Upper lobe of left lung (tissue), 6 donors: ENCODE measurements at regions not wholly inside any gene's neighbourhood (a gene's known extent, or its start where the extent isn't known, plus 50 kb on each side); places are given as distances from the start of the nearest gene placed in this dataset.

Source experiments
- ATAC-seq, 2 donors: fragments of 200-7000 bp; cut with Tn5 transposase; one replicate each; pipeline ENCODE4 v1.9.1; 2022; ENCODE audit warnings: mild to moderate bottlenecking in 2 of 2, moderate library complexity in 2 of 2; ENCODE audit not compliant: low FRiP score in 2 of 2
- DNase-seq, 2 donors: peaks; one replicate each; pipeline ENCODE4 v3.0.0-alpha.2; 2019 to 2020
- H3K27ac ChIP-seq, 4 donors: fragments of 200-600 bp; sonication (generic); one replicate each; pipeline ENCODE4 v1.5.1; 2016 to 2019
- H3K27me3 ChIP-seq, 4 donors: fragments of 200-600 bp; sonication (generic); one replicate each; pipeline ENCODE4 v1.5.1; 2017 to 2019
- H3K36me3 ChIP-seq, 4 donors: fragments of 200-600 bp; sonication (generic); one replicate each; pipeline ENCODE4 v1.5.1; 2016 to 2019
- H3K4me1 ChIP-seq, 4 donors: fragments of 200-600 bp; sonication (generic); one replicate each; pipeline ENCODE4 v1.5.1; 2018 to 2019
- H3K4me3 ChIP-seq, 4 donors: fragments of 200-600 bp; sonication (generic); one replicate each; pipeline ENCODE4 v1.5.1; 2017 to 2019; ENCODE audit warnings: mild to moderate bottlenecking in 2 of 4, moderate library complexity in 1 of 4
- H3K9me3 ChIP-seq, 4 donors: fragments of 200-600 bp; sonication (generic); one replicate each; pipeline ENCODE4 v1.5.1; 2018 to 2019
- CTCF ChIP-seq, 6 experiments: fragments of 450-650 bp in 4 of 6; fragments of 200-600 bp in 2 of 6; sonication (generic) in 2 of 6; IDR thresholded peaks; one replicate each; pipeline ENCODE4 v1.5.1; 2016 to 2019; ENCODE audit warnings: antibody characterized with exemption in 6 of 6
- EP300 ChIP-seq, 4 donors: sonication (generic); formaldehyde crosslinking; IDR thresholded peaks; one replicate each; pipeline ENCODE4 v1.5.1; 2017; ENCODE audit warnings: antibody characterized with exemption in 4 of 4, control low read depth in 2 of 4
- POLR2A ChIP-seq, 4 donors: fragments of 450-650 bp; IDR thresholded peaks; one replicate each; pipeline ENCODE4 v1.5.1; 2016 to 2017; ENCODE audit warnings: antibody characterized with exemption in 4 of 4, mild to moderate bottlenecking in 2 of 4
- POLR2AphosphoS5 ChIP-seq, 2 donors: sonication (generic); formaldehyde crosslinking; IDR thresholded peaks; one replicate each; pipeline ENCODE4 v1.5.1; 2017; ENCODE audit warnings: antibody characterized with exemption in 2 of 2
- WGBS, 2 donors: methylation state at CpG; one replicate each; pipeline ENCODE4 v1.1.5; 2017 to 2018; 5-methylcytosine and 5-hydroxymethylcytosine counted together
- donor health status: DM: no; HTN: no; CAD: no; lungs with moderate emphysema.
- donor health status: DM: no; HTN: yes; CAD: no; lungs with severe emphysema.

GRCh38 chr7:116340201-116340847 lies 130.0 kb downstream of the TES start:
- no peaks in the 10 kb centered on the region for H3K9me3 ChIP-seq
- no peaks in the 10 kb centered on the region for H3K36me3 ChIP-seq
- 73 to 82% methylated on average over 4 of the region's 4 CpGs for WGBS, 2 donors
- ATAC-seq, result no peak
- peak overlapping the region in 3 of 4 donors; percentile 23 to 45 (median 27) for H3K27ac ChIP-seq
- no peak overlapping the region for H3K4me3 ChIP-seq
- no peak for TF ChIP-seq POLR2AphosphoS5 (IDR thresholded peaks at IDR 0.05)
- no peak for TF ChIP-seq POLR2A (IDR thresholded peaks at IDR 0.05)
- TF ChIP-seq EP300 (IDR thresholded peaks at IDR 0.05), result no peak
- no peak for TF ChIP-seq CTCF (IDR thresholded peaks at IDR 0.05)
- no peaks in the 10 kb centered on the region for H3K27me3 ChIP-seq
- peaks cover 4 to 21% (median 10%) of the 10 kb centered on the region in 4 donors for H3K4me1 ChIP-seq
- DNase-seq, result no peak

- no peaks in the 10 kb centered on the region for H3K36me3 ChIP-seq
- DNase-seq (no peak), ATAC-seq (no peak)
- H3K27ac ChIP-seq, result no peak overlapping the region
- H3K4me3 ChIP-seq, result no peak overlapping the region
- TF ChIP-seq CTCF (IDR thresholded peaks at IDR 0.05), result peak in 1 of 6 experiments; percentile 8
- no peak for TF ChIP-seq EP300 (IDR thresholded peaks at IDR 0.05)
- WGBS, 2 donors, result 74 to 81% methylated on average over 9 of the region's 9 CpGs
- H3K9me3 ChIP-seq, result no peaks in the 10 kb centered on the region
- no peaks in the 10 kb centered on the region for H3K27me3 ChIP-seq
- H3K4me1 ChIP-seq, result peaks cover 4 to 21% (median 10%) of the 10 kb centered on the region in 4 donors
Observed at GRCh38 chr7:116340943-116341907, 130.9 kb downstream of the TES start.

- TF ChIP-seq CTCF (IDR thresholded peaks at IDR 0.05), result no peak
- H3K4me3 ChIP-seq, result no peak overlapping the region
- no peak for ATAC-seq
- no peak for DNase-seq
- peaks cover 4 to 21% (median 10%) of the 10 kb centered on the region in 4 donors for H3K4me1 ChIP-seq
- H3K9me3 ChIP-seq, result no peaks in the 10 kb centered on the region
- no peaks in the 10 kb centered on the region for H3K27me3 ChIP-seq
- no peaks in the 10 kb centered on the region for H3K36me3 ChIP-seq
- H3K27ac ChIP-seq, result no peak overlapping the region
Observed at GRCh38 chr7:116342125-116342524, 131.8 kb downstream of the TES start.

GRCh38 chr7:116347151-116347832 lies 137.0 kb downstream of the TES start:
- Histone ChIP-seq H3K9me3 (no peaks in the 10 kb centered on the region), H3K4me3 (no peak overlapping the region), H3K27ac (no peak overlapping the region), H3K27me3 (no peaks in the 10 kb centered on the region), H3K36me3 (no peaks in the 10 kb centered on the region), H3K4me1 (no peaks in the 10 kb centered on the region)
- 92 to 93% methylated on average over 3 of the region's 3 CpGs for WGBS, 2 donors
- TF ChIP-seq EP300 (IDR thresholded peaks at IDR 0.05) (no peak), POLR2A (IDR thresholded peaks at IDR 0.05) (no peak), POLR2AphosphoS5 (IDR thresholded peaks at IDR 0.05) (no peak), CTCF (IDR thresholded peaks at IDR 0.05) (no peak)
- ATAC-seq (no peak), DNase-seq (no peak)
